Caki2 (cell line): ENCODE measurements at regions not wholly inside any gene's neighbourhood (a gene's known extent, or its start where the extent isn't known, plus 50 kb on each side); places are given as distances from the start of the nearest gene placed in this dataset.
"Not testable (repeated sequence)": the region's sequence is repeated elsewhere in the genome, so short reads cannot be mapped to it uniquely, and the experiment has no call there.

Source experiments
- DNase-seq: peaks from one replicate; pipeline ENCODE4 v3.0.0-alpha.2; 2015; ENCODE audit warnings: low read depth
- in situ Hi-C: cut with HindIII; loops from 2 replicates; pipeline ENCODE4 v1.10.0; 2016; ENCODE audit warnings: low sequenced_read_pairs, low pct_unique_long_range_greater_than_20kb, mixed read lengths

GRCh38 chr6:92700411-92700810 is 718.9 kb downstream of the EPHA7 start:
- DNase-seq: no peak
- in situ Hi-C loops: no loop called here

- no peak for DNase-seq
- in situ Hi-C loops: no loop called here
Observed at GRCh38 chr6:92690997-92691599, 728.3 kb downstream of the EPHA7 start.

GRCh38 chr6:92688342-92688741 is 731.0 kb downstream of the EPHA7 start:
- in situ Hi-C loops: no loop called here
- no peak for DNase-seq

GRCh38 chr6:92687278-92687677 is 732.1 kb downstream of the EPHA7 start:
- DNase-seq: no peak
- in situ Hi-C loops: no loop called here

- in situ Hi-C loops: no loop called here
- no peak for DNase-seq
Observed at GRCh38 chr6:92684386-92684785, 735.0 kb downstream of the EPHA7 start.

- no peak for DNase-seq
- in situ Hi-C loops: no loop called here
Observed at GRCh38 chr6:92683748-92684147, 735.6 kb downstream of the EPHA7 start.

GRCh38 chr6:92682516-92683398 is 736.6 kb downstream of the EPHA7 start:
- in situ Hi-C loops: no loop called here
- DNase-seq: no peak

GRCh38 chr6:92681401-92681800 is 738.0 kb downstream of the EPHA7 start:
- no peak for DNase-seq
- in situ Hi-C loops: no loop called here

- DNase-seq, in situ Hi-C loops: not testable (repeated sequence)
Observed at GRCh38 chr6:92671462-92671861, 747.9 kb downstream of the EPHA7 start.

- in situ Hi-C loops: no loop called here
- DNase-seq: no peak
Observed at GRCh38 chr6:92667843-92668242, 751.5 kb downstream of the EPHA7 start.

GRCh38 chr6:92648364-92649086 is 770.8 kb downstream of the EPHA7 start:
- in situ Hi-C loops: no loop called here
- DNase-seq: no peak

- no peak for DNase-seq
- in situ Hi-C loops: no loop called here
Observed at GRCh38 chr6:92647630-92648029, 771.7 kb downstream of the EPHA7 start.

- DNase-seq, in situ Hi-C loops: not testable (repeated sequence)
Observed at GRCh38 chr6:92644104-92644791, 775.1 kb downstream of the EPHA7 start.

GRCh38 chr6:92635553-92636153 is 783.7 kb downstream of the EPHA7 start:
- DNase-seq: no peak
- in situ Hi-C loops: no loop called here

- no peak for DNase-seq
- in situ Hi-C loops: no loop called here
Observed at GRCh38 chr6:92634561-92634960, 784.8 kb downstream of the EPHA7 start.

GRCh38 chr6:92623431-92623830 is 795.9 kb downstream of the EPHA7 start:
- in situ Hi-C loops: no loop called here
- DNase-seq: peak; percentile 56

GRCh38 chr6:92617721-92618120 is 801.6 kb downstream of the EPHA7 start:
- no peak for DNase-seq
- in situ Hi-C loops: no loop called here

- no peak for DNase-seq
- in situ Hi-C loops: no loop called here
Observed at GRCh38 chr6:92608751-92609150, 810.6 kb downstream of the EPHA7 start.
